Kidney tubule cell (primary cell): ENCODE measurements at regions not wholly inside any gene's neighbourhood (a gene's known extent, or its start where the extent isn't known, plus 50 kb on each side); places are given as distances from the start of the nearest gene placed in this dataset.

ENCODE experiments used
- DNase-seq: peaks from one replicate; pipeline ENCODE4 v3.0.0-alpha.2; 2018; ENCODE audit warnings: low spot score

- peak; percentile 76 for DNase-seq
These were observed 51.5 kb upstream of the RAP1B start for GRCh38 chr12:68559246-68559645.

GRCh38 chr12:68559984-68560850 is 50.5 kb upstream of the RAP1B start:
- peak; percentile 77 for DNase-seq

GRCh38 chr12:68560851-68561422 is 49.8 kb upstream of the RAP1B start:
- no peak for DNase-seq
